ENCODE measurements at regions not wholly inside any gene's neighbourhood (a gene's known extent, or its start where the extent isn't known, plus 50 kb on each side); places are given as distances from the start of the nearest gene placed in this dataset.

DNA sequence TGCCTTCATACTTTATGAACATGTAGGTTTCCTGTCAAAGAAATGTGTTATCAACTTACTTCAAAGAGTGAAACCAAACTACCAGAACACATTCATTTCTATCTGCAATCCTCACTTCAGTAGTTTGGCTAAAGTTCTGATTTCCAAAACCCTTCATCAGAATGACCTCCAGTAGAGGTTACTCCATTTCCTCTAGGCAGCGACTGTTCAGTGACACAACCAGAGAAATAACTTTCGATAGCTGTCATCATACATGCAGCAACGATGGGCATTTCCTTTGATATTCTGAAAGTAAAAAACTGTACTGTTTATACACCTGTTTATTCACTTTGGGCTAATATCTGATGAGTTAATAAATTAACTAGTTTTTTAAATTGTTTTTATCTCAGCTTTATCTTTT, 532.5 kb upstream of the IZUMO3 start:
- TF ChIP-seq EZH2 (IDR thresholded peaks at IDR 0.05; ENCODE audit: borderline replicate concordance, low read length) = no peak
- TF ChIP-seq, protein P1, sequence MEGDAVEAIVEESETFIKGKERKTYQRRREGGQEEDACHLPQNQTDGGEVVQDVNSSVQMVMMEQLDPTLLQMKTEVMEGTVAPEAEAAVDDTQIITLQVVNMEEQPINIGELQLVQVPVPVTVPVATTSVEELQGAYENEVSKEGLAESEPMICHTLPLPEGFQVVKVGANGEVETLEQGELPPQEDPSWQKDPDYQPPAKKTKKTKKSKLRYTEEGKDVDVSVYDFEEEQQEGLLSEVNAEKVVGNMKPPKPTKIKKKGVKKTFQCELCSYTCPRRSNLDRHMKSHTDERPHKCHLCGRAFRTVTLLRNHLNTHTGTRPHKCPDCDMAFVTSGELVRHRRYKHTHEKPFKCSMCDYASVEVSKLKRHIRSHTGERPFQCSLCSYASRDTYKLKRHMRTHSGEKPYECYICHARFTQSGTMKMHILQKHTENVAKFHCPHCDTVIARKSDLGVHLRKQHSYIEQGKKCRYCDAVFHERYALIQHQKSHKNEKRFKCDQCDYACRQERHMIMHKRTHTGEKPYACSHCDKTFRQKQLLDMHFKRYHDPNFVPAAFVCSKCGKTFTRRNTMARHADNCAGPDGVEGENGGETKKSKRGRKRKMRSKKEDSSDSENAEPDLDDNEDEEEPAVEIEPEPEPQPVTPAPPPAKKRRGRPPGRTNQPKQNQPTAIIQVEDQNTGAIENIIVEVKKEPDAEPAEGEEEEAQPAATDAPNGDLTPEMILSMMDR (conservative IDR thresholded peaks at IDR 0.05 in 1 of 2, IDR thresholded peaks at IDR 0.05 in 1 of 2; ENCODE audit: extremely low read depth in 1 of 2, insufficient read depth in 1 of 2, low read depth in 1 of 2, low read length in 2 of 2) = no peak

Data from mammary epithelial cell (primary cell).